ENCODE measurements at regions not wholly inside any gene's neighbourhood (a gene's known extent, or its start where the extent isn't known, plus 50 kb on each side); places are given as distances from the start of the nearest gene placed in this dataset.

DNA sequence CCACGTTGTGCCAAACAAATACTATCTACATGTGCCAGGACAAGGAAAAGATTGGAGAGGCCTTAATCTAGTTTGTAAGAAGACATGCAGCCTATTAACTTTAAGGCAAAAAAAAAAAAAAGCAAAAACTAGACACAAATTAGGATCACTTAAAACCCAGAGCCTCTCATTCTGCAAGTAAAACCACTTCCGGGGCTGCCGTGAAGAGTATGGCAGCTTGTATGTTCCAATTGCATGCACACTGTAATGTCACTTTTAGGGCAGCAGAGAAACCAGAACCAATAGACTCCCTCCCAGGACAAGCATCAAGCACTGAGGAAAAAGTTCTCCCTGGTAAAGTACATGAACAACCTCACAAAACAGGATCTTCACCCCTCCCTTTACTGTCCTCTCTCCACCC lies 70.6 kb downstream of the RSL24D1 start:
- H3K27me3 Mint-ChIP-seq (ENCODE audit: low read depth) = no peaks in the 10 kb centered on the region

DNA sequence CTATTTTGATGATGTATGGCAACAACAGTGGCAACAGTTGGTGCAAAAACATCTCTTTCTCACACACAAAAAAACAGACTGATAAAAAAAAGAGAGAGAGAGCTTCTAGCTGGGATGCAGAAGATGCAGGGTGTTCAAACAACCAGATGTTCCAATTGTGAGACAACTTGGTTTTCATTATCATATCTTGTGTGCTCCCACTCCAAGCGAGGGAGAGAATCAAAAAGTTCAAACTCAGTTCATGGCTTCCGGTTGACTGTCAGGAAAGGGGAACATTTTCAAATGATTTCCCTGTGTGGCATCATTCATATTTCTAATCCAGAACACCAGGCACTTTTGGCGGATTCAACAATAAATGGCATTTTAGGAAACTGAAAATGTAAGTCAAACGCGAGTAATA lies 72.1 kb downstream of the RSL24D1 start:
- Mint-ChIP-seq H3K4me1 (ENCODE audit: low read depth) (no peaks in the 10 kb centered on the region), H3K4me3 (ENCODE audit: low read depth) (no peak overlapping the region), H3K36me3 (ENCODE audit: low read depth) (no peaks in the 10 kb centered on the region), H3K27ac (no peak overlapping the region), H3K27me3 (ENCODE audit: low read depth) (no peaks in the 10 kb centered on the region), H3K9me3 (no peaks in the 10 kb centered on the region)
- DNase-seq (ENCODE audit: low spot score) = no peak
- intact Hi-C loops (cut with micrococcal nuclease) = no loop called here

More for the DNA sequence above, 70.6 kb downstream of the RSL24D1 start:
- Mint-ChIP-seq H3K4me3 (ENCODE audit: low read depth) (no peak overlapping the region), H3K4me1 (ENCODE audit: low read depth) (no peaks in the 10 kb centered on the region), H3K9me3 (peaks cover 3% of the 10 kb centered on the region), H3K36me3 (ENCODE audit: low read depth) (no peaks in the 10 kb centered on the region), H3K27ac (no peak overlapping the region)
- intact Hi-C loops (cut with micrococcal nuclease) = no loop called here
- no peak for DNase-seq (ENCODE audit: low spot score)

DNA sequence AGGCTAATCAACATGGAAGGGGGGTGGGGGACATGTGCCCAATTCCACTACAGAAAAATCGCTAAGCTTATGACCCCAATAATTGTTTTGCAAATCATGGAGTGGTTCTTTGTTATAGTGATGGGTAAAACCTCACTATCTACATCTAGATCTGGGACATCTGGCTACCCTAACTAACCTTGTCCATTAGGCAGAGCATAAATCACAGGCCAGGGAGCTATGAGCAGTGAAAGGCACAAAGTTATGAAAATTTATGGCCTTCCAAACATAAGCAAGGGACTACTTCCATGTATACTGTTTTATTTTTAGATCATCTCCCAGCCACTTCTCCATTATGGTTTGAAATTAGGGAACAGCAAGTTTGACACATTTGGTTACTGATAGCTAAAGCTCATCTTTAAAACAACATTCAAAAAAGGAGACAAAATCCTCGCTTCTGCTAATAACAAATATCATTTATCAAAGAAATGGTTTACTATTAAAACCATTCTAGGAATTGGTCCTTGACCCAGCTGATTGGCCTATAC lies 78.3 kb downstream of the RSL24D1 start:
- H3K4me3 Mint-ChIP-seq (ENCODE audit: low read depth) = no peak overlapping the region
- H3K27ac Mint-ChIP-seq = no peak overlapping the region
- intact Hi-C loops (cut with micrococcal nuclease) = no loop called here
- H3K4me1 Mint-ChIP-seq (ENCODE audit: low read depth) = no peaks in the 10 kb centered on the region
- H3K9me3 Mint-ChIP-seq = no peaks in the 10 kb centered on the region
- H3K36me3 Mint-ChIP-seq (ENCODE audit: low read depth) = no peaks in the 10 kb centered on the region
- DNase-seq (ENCODE audit: low spot score) = no peak
- no peaks in the 10 kb centered on the region for H3K27me3 Mint-ChIP-seq (ENCODE audit: low read depth)

DNA sequence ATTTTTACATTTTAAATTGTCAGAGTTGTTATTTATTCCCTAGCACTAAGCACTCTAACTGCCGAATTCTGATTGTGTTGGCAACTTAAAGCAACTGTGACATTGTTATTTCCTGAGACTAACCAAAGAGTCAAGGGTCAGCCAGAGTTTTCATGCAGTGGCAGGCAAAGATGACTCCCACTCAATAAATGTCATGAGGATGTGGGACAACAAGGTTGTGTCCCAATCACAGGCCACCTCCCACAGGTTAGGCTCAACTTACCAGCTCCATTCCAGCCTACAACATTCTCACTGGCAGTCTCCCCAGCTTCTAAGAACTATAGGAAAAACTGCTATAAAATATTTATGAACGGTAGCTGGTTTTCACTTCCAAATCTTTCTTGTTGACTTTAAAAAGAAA lies 80.1 kb downstream of the RSL24D1 start:
- Mint-ChIP-seq H3K4me1 (ENCODE audit: low read depth) (no peaks in the 10 kb centered on the region), H3K4me3 (ENCODE audit: low read depth) (no peak overlapping the region), H3K36me3 (ENCODE audit: low read depth) (no peaks in the 10 kb centered on the region), H3K27ac (no peak overlapping the region), H3K9me3 (no peaks in the 10 kb centered on the region), H3K27me3 (ENCODE audit: low read depth) (no peaks in the 10 kb centered on the region)
- intact Hi-C loops (cut with micrococcal nuclease) = no loop called here
- no peak for DNase-seq (ENCODE audit: low spot score)

DNA sequence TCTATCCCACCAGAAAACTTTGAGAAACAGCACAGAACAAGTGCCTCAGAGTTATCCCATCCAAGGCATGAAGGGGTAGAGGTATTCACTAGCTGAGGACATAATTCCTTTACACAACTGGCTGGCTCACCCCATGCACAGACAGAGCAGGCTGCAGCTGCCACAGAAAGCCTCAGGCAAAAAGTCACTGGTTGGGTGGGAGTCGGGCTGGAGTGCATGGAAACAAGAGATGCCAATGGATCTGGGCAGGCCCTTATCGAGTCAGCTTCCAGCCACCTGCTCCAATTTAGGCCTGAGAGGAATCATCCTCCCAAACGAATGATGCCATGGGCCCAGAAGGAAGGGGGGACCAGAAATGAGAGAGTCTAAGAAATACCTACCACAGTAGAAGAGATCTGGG lies 83.0 kb downstream of the RSL24D1 start:
- Mint-ChIP-seq H3K4me1 (ENCODE audit: low read depth) (no peaks in the 10 kb centered on the region), H3K27me3 (ENCODE audit: low read depth) (no peaks in the 10 kb centered on the region), H3K4me3 (ENCODE audit: low read depth) (no peak overlapping the region), H3K36me3 (ENCODE audit: low read depth) (no peaks in the 10 kb centered on the region), H3K9me3 (no peaks in the 10 kb centered on the region), H3K27ac (no peak overlapping the region)
- no peak for DNase-seq (ENCODE audit: low spot score)
- intact Hi-C loops (cut with micrococcal nuclease) = no loop called here

DNA sequence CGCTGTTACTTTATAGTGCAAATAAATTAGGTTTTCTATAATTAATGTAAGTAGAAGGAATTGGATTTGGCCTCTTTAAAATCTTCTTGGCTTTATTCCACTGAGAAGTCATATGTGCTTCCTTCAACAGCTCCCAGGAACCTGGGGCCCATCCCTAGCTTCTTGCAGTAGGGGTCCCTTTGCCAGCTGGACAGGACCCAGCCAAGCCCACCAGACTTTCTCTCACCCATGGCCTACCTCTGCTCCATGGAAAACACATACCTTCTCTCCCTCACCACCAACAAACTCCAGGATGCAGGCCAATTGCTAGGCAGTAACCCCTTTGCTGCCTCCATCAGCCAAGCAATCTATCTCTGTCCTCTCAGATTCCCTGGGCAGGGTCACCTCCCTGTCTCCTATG lies 84.0 kb downstream of the RSL24D1 start:
- no peak for DNase-seq (ENCODE audit: low spot score)
- Mint-ChIP-seq H3K36me3 (ENCODE audit: low read depth) (no peaks in the 10 kb centered on the region), H3K9me3 (no peaks in the 10 kb centered on the region), H3K27ac (no peak overlapping the region), H3K4me3 (ENCODE audit: low read depth) (no peak overlapping the region), H3K4me1 (ENCODE audit: low read depth) (no peaks in the 10 kb centered on the region), H3K27me3 (ENCODE audit: low read depth) (no peaks in the 10 kb centered on the region)
- intact Hi-C loops (cut with micrococcal nuclease) = no loop called here

DNA sequence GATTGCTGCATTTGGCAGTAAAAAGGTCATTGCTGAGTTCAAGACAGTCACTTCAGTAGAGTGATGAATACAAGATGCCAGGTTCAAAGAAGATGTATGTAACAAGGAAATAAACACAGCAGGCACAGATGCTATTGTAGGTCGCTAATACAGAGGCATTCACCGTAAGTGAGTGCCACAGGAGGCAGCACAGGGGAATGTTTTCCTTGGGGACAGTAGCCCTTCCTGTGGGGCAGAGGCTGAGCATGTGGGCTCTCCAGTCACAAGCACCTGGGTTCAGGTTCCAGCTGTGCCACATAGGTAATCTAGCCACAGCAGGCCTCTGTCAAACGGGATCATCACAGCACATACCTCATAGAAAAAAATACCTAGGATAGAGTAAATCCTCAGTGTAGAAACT lies 86.3 kb downstream of the RSL24D1 start:
- H3K4me1 Mint-ChIP-seq (ENCODE audit: low read depth) = no peaks in the 10 kb centered on the region
- intact Hi-C loops (cut with micrococcal nuclease) = no loop called here
- no peak overlapping the region for H3K27ac Mint-ChIP-seq
- no peaks in the 10 kb centered on the region for H3K27me3 Mint-ChIP-seq (ENCODE audit: low read depth)
- DNase-seq (ENCODE audit: low spot score) = no peak
- no peaks in the 10 kb centered on the region for H3K9me3 Mint-ChIP-seq
- H3K36me3 Mint-ChIP-seq (ENCODE audit: low read depth) = no peaks in the 10 kb centered on the region
- no peak overlapping the region for H3K4me3 Mint-ChIP-seq (ENCODE audit: low read depth)

DNA sequence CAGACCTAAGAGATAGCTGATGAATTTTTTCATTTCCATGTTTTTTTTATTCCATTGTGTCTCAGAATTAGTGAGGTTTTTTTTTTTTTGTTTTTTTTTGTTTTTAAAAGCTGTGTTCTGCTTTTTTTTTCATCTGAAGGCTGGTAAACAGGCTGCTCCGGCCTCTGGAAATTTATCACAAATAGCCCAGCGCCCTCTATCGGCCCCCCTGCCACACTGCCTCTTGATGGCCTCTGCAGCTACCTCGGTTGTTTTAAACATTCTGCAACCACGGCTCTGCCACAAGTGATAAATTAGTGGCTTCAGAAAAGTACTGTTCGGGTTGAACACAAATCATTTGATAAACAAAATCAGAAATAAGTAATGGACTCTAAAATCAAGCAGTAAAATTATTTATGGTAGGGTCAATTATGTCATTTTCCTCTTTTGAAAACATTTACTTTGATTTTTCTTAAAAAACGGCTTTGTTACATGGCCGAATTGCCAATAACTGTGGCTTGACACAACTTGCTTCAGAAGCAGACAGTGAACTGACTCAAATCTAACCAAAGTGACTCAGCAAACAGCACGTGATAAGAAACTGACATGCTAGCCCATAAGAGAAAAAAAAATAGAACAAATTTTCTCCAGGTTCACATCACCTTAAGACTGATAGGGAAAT lies 87.8 kb downstream of the RSL24D1 start:
- H3K4me1 Mint-ChIP-seq (ENCODE audit: low read depth) = no peaks in the 10 kb centered on the region
- no peak overlapping the region for H3K4me3 Mint-ChIP-seq (ENCODE audit: low read depth)
- intact Hi-C loops (cut with micrococcal nuclease) = loop anchor here (5.0 kb wide), 1 partner anchor 1027 kb away; no protein-coding TSS in a partner anchor
- no peaks in the 10 kb centered on the region for H3K36me3 Mint-ChIP-seq (ENCODE audit: low read depth)
- no peaks in the 10 kb centered on the region for H3K9me3 Mint-ChIP-seq
- H3K27me3 Mint-ChIP-seq (ENCODE audit: low read depth) = peaks cover 2% of the 10 kb centered on the region
- peak; percentile 40 for DNase-seq (ENCODE audit: low spot score)
- no peak overlapping the region for H3K27ac Mint-ChIP-seq

DNA sequence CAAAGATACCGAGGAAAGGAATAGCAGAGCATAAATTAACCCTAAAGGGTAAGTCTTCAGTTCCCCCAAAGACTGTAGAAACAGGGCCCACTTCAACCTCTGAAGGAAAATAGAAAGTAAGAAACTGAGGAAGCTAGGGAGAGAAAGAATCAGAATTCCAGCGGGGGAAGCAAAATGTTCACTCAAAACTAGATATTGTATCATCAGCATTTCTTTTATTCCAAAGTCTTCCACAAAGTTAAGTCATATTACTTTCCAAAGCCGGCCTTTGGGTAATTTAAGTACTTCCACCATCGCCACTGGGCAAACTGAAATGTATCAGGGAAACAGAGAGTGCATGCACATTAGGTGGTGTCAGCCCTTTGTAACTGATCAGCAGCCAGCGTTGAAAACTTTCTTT lies 88.3 kb downstream of the RSL24D1 start:
- no peaks in the 10 kb centered on the region for H3K36me3 Mint-ChIP-seq (ENCODE audit: low read depth)
- no peaks in the 10 kb centered on the region for H3K4me1 Mint-ChIP-seq (ENCODE audit: low read depth)
- H3K27ac Mint-ChIP-seq = no peak overlapping the region
- no peak for DNase-seq (ENCODE audit: low spot score)
- no peaks in the 10 kb centered on the region for H3K9me3 Mint-ChIP-seq
- intact Hi-C loops (cut with micrococcal nuclease) = loop anchor here (5.0 kb wide), 1 partner anchor 1026 kb away; no protein-coding TSS in a partner anchor
- H3K4me3 Mint-ChIP-seq (ENCODE audit: low read depth) = no peak overlapping the region
- H3K27me3 Mint-ChIP-seq (ENCODE audit: low read depth) = peaks cover 2% of the 10 kb centered on the region

DNA sequence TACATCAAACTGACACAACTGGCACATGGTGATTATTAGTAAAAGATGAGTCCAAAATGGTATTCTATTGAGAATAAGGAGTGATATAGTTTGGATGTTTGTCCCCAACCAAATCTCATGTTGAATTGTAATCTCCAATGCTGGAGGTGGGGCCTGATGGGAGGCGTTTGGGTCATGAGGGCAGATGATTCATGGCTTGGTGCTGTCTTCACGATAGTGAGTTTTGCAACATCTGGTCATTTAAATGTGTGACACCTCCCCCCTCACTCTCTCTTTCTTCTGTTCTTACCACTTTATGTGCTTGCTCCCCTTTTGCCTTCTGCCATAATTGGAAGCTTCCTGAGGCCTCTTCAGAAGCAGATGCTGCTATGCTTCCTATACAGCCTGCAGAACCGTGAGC lies 90.6 kb downstream of the RSL24D1 start:
- Mint-ChIP-seq H3K36me3 (ENCODE audit: low read depth) (no peaks in the 10 kb centered on the region), H3K9me3 (no peaks in the 10 kb centered on the region), H3K27ac (no peak overlapping the region), H3K27me3 (ENCODE audit: low read depth) (peaks cover 2% of the 10 kb centered on the region), H3K4me1 (ENCODE audit: low read depth) (no peaks in the 10 kb centered on the region), H3K4me3 (ENCODE audit: low read depth) (no peak overlapping the region)
- intact Hi-C loops (cut with micrococcal nuclease) = loop anchor here (5.0 kb wide), 1 partner anchor 1024 kb away; no protein-coding TSS in a partner anchor
- DNase-seq (ENCODE audit: low spot score) = no peak

DNA sequence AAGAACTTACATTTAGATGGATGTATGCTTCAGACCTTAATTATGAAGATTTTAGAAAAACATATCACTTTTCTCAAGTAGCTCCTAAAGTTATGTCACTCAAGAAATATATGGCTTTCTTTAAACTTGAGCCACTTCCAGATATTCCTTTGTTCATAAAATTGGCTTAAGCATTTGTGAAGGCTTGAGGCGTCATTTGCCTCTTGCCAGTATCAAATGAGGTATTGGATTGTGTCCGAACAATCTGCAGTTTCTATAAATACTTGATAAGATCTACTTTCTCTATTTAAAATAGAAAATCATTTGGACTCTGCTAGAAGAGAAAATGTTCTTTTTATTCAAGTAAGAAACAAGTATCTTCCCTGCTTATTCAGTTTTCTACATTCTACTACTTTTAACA lies 102.6 kb downstream of the RSL24D1 start:
- peaks cover 2% of the 10 kb centered on the region for H3K27me3 Mint-ChIP-seq (ENCODE audit: low read depth)
- H3K36me3 Mint-ChIP-seq (ENCODE audit: low read depth) = no peaks in the 10 kb centered on the region
- no peak overlapping the region for H3K4me3 Mint-ChIP-seq (ENCODE audit: low read depth)
- H3K27ac Mint-ChIP-seq = no peak overlapping the region
- no peaks in the 10 kb centered on the region for H3K9me3 Mint-ChIP-seq
- H3K4me1 Mint-ChIP-seq (ENCODE audit: low read depth) = no peaks in the 10 kb centered on the region
- no peak for DNase-seq (ENCODE audit: low spot score)
- intact Hi-C loops (cut with micrococcal nuclease) = no loop called here

DNA sequence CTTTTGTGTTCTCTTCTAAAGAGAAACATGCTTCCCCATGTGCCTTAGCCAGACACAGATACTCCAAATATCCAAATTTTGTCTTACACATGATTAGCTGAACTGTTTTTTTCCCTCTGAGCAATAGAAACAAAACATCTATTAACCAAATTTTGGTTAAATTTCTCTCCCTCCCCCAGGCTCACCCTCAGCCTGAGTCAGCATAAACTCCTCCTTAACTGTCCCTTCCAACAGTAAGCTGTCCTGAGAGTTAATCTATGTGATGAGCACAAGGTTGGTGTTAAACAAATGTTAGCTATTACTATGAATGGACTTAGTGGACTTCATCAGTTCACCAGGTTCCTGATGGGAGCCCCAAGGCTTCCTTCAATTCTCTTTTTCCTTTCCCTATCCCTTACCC lies 108.5 kb downstream of the RSL24D1 start:
- Mint-ChIP-seq H3K27ac (no peak overlapping the region), H3K36me3 (ENCODE audit: low read depth) (no peaks in the 10 kb centered on the region), H3K4me3 (ENCODE audit: low read depth) (no peak overlapping the region), H3K27me3 (ENCODE audit: low read depth) (no peaks in the 10 kb centered on the region), H3K9me3 (peaks cover 3% of the 10 kb centered on the region), H3K4me1 (ENCODE audit: low read depth) (no peaks in the 10 kb centered on the region)
- intact Hi-C loops (cut with micrococcal nuclease) = no loop called here
- no peak for DNase-seq (ENCODE audit: low spot score)

DNA sequence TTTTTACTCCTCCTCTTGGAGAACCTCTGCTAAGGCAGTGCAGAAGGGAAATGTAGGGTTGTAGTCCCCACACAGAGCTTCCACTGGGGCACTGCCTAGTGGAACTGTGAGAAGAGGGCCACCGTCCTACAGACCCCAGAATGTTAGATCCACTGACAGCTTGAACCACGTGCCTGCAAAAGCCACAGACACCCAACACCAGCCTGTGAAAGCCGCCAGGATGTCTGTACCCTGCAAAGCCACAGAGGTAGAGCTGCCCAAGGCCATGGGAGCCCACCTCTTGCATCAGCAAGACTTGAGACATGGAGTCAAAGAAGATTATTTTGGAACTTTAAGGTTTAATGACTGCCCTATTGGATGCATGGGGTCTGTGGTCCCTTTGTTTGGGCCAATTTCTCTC lies 112.1 kb downstream of the RSL24D1 start:
- Mint-ChIP-seq H3K9me3 (peaks cover 3% of the 10 kb centered on the region), H3K27me3 (ENCODE audit: low read depth) (no peaks in the 10 kb centered on the region), H3K27ac (no peak overlapping the region), H3K4me1 (ENCODE audit: low read depth) (no peaks in the 10 kb centered on the region), H3K4me3 (ENCODE audit: low read depth) (no peak overlapping the region), H3K36me3 (ENCODE audit: low read depth) (no peaks in the 10 kb centered on the region)
- no peak for DNase-seq (ENCODE audit: low spot score)
- intact Hi-C loops (cut with micrococcal nuclease) = no loop called here

DNA sequence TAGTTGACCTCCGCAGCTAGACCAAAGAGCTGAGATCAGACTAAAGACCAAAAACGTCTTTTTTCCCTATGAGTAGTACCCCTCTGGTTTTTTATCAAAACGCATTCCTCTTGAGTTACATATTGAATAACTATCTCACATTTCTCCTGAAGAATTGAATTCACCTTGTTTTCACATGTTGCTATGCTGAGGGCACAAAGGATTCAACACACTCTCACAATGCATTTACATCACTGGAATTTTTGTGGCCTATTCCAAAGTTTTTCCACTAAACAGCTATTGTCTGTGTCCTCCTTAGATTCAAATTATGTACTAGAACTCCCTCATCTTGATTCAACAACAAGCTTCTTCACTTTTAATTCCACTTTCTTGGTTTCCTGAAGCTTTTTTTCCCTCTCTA lies 112.5 kb downstream of the RSL24D1 start:
- H3K9me3 Mint-ChIP-seq = peaks cover 5% of the 10 kb centered on the region
- DNase-seq (ENCODE audit: low spot score) = no peak
- H3K4me3 Mint-ChIP-seq (ENCODE audit: low read depth) = no peak overlapping the region
- no peaks in the 10 kb centered on the region for H3K36me3 Mint-ChIP-seq (ENCODE audit: low read depth)
- no peaks in the 10 kb centered on the region for H3K27me3 Mint-ChIP-seq (ENCODE audit: low read depth)
- H3K27ac Mint-ChIP-seq = no peak overlapping the region
- intact Hi-C loops (cut with micrococcal nuclease) = no loop called here
- H3K4me1 Mint-ChIP-seq (ENCODE audit: low read depth) = no peaks in the 10 kb centered on the region

Measured in activated T-helper 2 cell treated with anti-CD3 and anti-CD28 coated beads, Interferon-gamma antibody, Interleukin-2, Interleukin-4, amounts not matched to agents 10 μg/mL and 5 μg/mL and 100 μg/mL, durations not matched to agents 14 hours and 24 hours and 36 hours (primary cell).